ENCODE measurements at regions not wholly inside any gene's neighbourhood (a gene's known extent, or its start where the extent isn't known, plus 50 kb on each side); places are given as distances from the start of the nearest gene placed in this dataset.

GRCh38 chr6:50333696-50334095 lies 284.0 kb upstream of the DEFB112 start:
- POLR2A ChIA-PET (ENCODE audit: unreplicated experiment): no interaction called here
- TF ChIP-seq CTCF (conservative IDR thresholded peaks at IDR 0.05): no peak
- no peak for TF ChIP-seq EZH2 (IDR thresholded peaks at IDR 0.05; ENCODE audit: low read depth)
- Histone ChIP-seq H2AFZ (no peak overlapping the region), H3K79me2 (ENCODE audit: low read depth) (no peaks in the 10 kb centered on the region), H3K9me2 (ENCODE audit: insufficient read depth) (no peaks in the 10 kb centered on the region), H3K4me3 (no peak overlapping the region), H3K4me1 (replicated peaks; ENCODE audit: insufficient read depth) (no peaks in the 10 kb centered on the region), H3K27ac (no peak overlapping the region), H4K20me1 (ENCODE audit: insufficient read depth) (no peaks in the 10 kb centered on the region), H3K9me3 (ENCODE audit: insufficient read depth, low read depth) (no peaks in the 10 kb centered on the region), H3F3A (ENCODE audit: insufficient read depth, low read depth) (no peaks in the 10 kb centered on the region), H3K4me2 (no peak overlapping the region), H3K36me3 (ENCODE audit: low read depth) (no peaks in the 10 kb centered on the region), H3K27me3 (ENCODE audit: insufficient read depth, low read depth) (no peaks in the 10 kb centered on the region)
- no peak for DNase-seq
- BruUV-seq (replicated peaks): no TSS peak
- CTCF ChIA-PET: no interaction called here
- intact Hi-C loops (cut with micrococcal nuclease; ENCODE audit: unreplicated experiment): no loop called here

- ChIA-PET CTCF (no interaction called here), POLR2A (ENCODE audit: unreplicated experiment) (interaction anchor here (0.7 kb wide), 1 partner anchor 299 kb away, joined by 5 read pairs; no protein-coding TSS in a partner anchor)
- TF ChIP-seq CTCF (conservative IDR thresholded peaks at IDR 0.05) (no peak), EZH2 (IDR thresholded peaks at IDR 0.05; ENCODE audit: low read depth) (no peak)
- no peak overlapping the region for H3K27ac ChIP-seq
- H3K4me2 ChIP-seq: no peak overlapping the region
- DNase-seq: no peak
- H3K9me2 ChIP-seq (ENCODE audit: insufficient read depth): no peaks in the 10 kb centered on the region
- no peaks in the 10 kb centered on the region for H4K20me1 ChIP-seq (ENCODE audit: insufficient read depth)
- H3K4me3 ChIP-seq: no peak overlapping the region
- H3F3A ChIP-seq (ENCODE audit: insufficient read depth, low read depth): no peaks in the 10 kb centered on the region
- H3K27me3 ChIP-seq (ENCODE audit: insufficient read depth, low read depth): no peaks in the 10 kb centered on the region
- no peaks in the 10 kb centered on the region for H3K36me3 ChIP-seq (ENCODE audit: low read depth)
- H3K79me2 ChIP-seq (ENCODE audit: low read depth): no peaks in the 10 kb centered on the region
- intact Hi-C loops (cut with micrococcal nuclease; ENCODE audit: unreplicated experiment): no loop called here
- no TSS peak for BruUV-seq (replicated peaks)
- no peak overlapping the region for H2AFZ ChIP-seq
- H3K4me1 ChIP-seq (replicated peaks; ENCODE audit: insufficient read depth): no peaks in the 10 kb centered on the region
- H3K9me3 ChIP-seq (ENCODE audit: insufficient read depth, low read depth): no peaks in the 10 kb centered on the region
These were observed 287.9 kb upstream of the DEFB112 start for GRCh38 chr6:50337532-50338122.

DNA sequence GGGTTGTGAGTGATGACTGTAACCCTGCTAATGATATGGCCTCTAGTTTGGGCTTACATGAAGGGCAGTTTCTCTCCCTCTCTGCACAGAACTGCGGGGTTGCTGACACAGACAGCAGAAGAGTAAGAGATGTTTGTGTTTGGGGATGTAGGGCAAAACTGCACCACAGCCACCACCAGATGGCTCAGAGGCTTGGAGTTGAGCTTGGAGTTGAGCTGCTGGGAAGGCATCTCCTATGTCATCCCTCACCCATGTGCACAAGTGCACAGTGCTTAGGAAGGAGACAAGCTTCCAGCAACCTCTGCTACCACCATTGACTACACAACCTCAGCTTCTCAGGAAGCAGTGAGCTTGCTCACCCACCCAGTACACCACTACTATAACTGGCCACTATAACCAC lies 303.9 kb upstream of the DEFB112 start:
- POLR2A ChIA-PET (ENCODE audit: unreplicated experiment): interaction anchor here (0.7 kb wide), 1 partner anchor 1887 kb away, joined by 5 read pairs; no protein-coding TSS in a partner anchor
- BruUV-seq (replicated peaks): no TSS peak

More for the DNA sequence above, 303.9 kb upstream of the DEFB112 start:
- Histone ChIP-seq H4K20me1 (ENCODE audit: insufficient read depth) (no peaks in the 10 kb centered on the region), H3F3A (ENCODE audit: insufficient read depth, low read depth) (no peaks in the 10 kb centered on the region), H3K27me3 (ENCODE audit: insufficient read depth, low read depth) (no peaks in the 10 kb centered on the region), H3K9me3 (ENCODE audit: insufficient read depth, low read depth) (no peaks in the 10 kb centered on the region), H3K36me3 (ENCODE audit: low read depth) (no peaks in the 10 kb centered on the region), H3K4me3 (no peak overlapping the region), H3K27ac (no peak overlapping the region), H3K4me2 (no peak overlapping the region), H3K9me2 (ENCODE audit: insufficient read depth) (no peaks in the 10 kb centered on the region), H3K4me1 (replicated peaks; ENCODE audit: insufficient read depth) (no peaks in the 10 kb centered on the region), H3K79me2 (ENCODE audit: low read depth) (no peaks in the 10 kb centered on the region), H2AFZ (no peak overlapping the region)
- no peak for DNase-seq
- no peak for TF ChIP-seq CTCF (conservative IDR thresholded peaks at IDR 0.05)
- no peak for TF ChIP-seq EZH2 (IDR thresholded peaks at IDR 0.05; ENCODE audit: low read depth)
- intact Hi-C loops (cut with micrococcal nuclease; ENCODE audit: unreplicated experiment): no loop called here
- CTCF ChIA-PET: no interaction called here

Measured in PC-9 (cell line).